ENCODE measurements at regions not wholly inside any gene's neighbourhood (a gene's known extent, or its start where the extent isn't known, plus 50 kb on each side); places are given as distances from the start of the nearest gene placed in this dataset.

- no peak for TF ChIP-seq EZH2 (IDR thresholded peaks at IDR 0.05)
- no peak for TF ChIP-seq POLR2AphosphoS5 (IDR thresholded peaks at IDR 0.05; ENCODE audit: borderline replicate concordance, low read depth, low read length)
Measured at GRCh38 chr7:128170461-128170860, 70.6 kb upstream of the LEP start.
